ENCODE measurements at regions not wholly inside any gene's neighbourhood (a gene's known extent, or its start where the extent isn't known, plus 50 kb on each side); places are given as distances from the start of the nearest gene placed in this dataset.
A peak's percentile ranks its signal among the peaks of the same experiment; 100 is the strongest.
"Not testable (repeated sequence)": the region's sequence is repeated elsewhere in the genome, so short reads cannot be mapped to it uniquely, and the experiment has no call there.

DNA sequence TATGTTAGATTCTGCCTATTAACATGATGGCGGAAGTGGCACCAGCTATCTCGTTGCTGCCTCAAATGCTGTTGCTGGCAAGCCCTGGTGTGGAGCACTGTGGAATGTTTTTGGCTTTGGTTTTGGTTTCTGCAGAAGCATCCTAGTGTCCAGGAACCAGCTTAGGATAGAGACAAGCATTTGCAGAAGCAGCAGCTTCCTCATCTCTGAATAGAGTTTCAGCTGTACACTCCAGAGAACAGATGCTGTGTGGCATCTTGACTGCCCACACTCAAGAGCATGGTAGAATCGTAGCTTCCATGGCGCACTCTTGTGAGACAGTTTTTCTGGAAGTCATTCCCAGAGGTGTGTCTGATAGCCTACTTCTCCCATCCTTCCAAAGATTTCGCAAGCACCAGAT is 145.3 kb upstream of the RXFP2 start:
- Histone ChIP-seq H3K27ac (no peak overlapping the region), H3K27me3 (peaks cover 0 to 6% (median 0%) of the 10 kb centered on the region in 7 donors), H3K4me1 (peaks cover 0 to 7% (median 0%) of the 10 kb centered on the region in 9 donors), H3K4me3 (no peak overlapping the region), H3K9me3 (no peaks in the 10 kb centered on the region), H3K36me3 (no peaks in the 10 kb centered on the region)
- WGBS, 2 donors: 88 to 90% methylated on average over 5 of the region's 5 CpGs
- ATAC-seq (no peak), DNase-seq (no peak)
- TF ChIP-seq, protein P1, sequence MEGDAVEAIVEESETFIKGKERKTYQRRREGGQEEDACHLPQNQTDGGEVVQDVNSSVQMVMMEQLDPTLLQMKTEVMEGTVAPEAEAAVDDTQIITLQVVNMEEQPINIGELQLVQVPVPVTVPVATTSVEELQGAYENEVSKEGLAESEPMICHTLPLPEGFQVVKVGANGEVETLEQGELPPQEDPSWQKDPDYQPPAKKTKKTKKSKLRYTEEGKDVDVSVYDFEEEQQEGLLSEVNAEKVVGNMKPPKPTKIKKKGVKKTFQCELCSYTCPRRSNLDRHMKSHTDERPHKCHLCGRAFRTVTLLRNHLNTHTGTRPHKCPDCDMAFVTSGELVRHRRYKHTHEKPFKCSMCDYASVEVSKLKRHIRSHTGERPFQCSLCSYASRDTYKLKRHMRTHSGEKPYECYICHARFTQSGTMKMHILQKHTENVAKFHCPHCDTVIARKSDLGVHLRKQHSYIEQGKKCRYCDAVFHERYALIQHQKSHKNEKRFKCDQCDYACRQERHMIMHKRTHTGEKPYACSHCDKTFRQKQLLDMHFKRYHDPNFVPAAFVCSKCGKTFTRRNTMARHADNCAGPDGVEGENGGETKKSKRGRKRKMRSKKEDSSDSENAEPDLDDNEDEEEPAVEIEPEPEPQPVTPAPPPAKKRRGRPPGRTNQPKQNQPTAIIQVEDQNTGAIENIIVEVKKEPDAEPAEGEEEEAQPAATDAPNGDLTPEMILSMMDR (IDR thresholded peaks at IDR 0.05): no peak
- intact Hi-C loops (cut with DNase I): no loop called here

GRCh38 chr13:31595563-31595962 is 143.8 kb upstream of the RXFP2 start:
- intact Hi-C loops (cut with DNase I): no loop called here
- Histone ChIP-seq H3K27ac (no peak overlapping the region), H3K4me1 (peaks cover 0 to 7% (median 0%) of the 10 kb centered on the region in 9 donors), H3K9me3 (no peaks in the 10 kb centered on the region), H3K27me3 (peaks cover 0 to 6% (median 0%) of the 10 kb centered on the region in 7 donors), H3K36me3 (no peaks in the 10 kb centered on the region), H3K4me3 (no peak overlapping the region)
- WGBS, 2 donors: 47 to 72% methylated on average over 2 of the region's 2 CpGs
- TF ChIP-seq, protein P1 (IDR thresholded peaks at IDR 0.05): no peak
- DNase-seq (peak in 1 of 2 donors; percentile 7), ATAC-seq (peak in 2 of 8 donors; percentile 48 to 65)

GRCh38 chr13:31598990-31599389 is 140.3 kb upstream of the RXFP2 start:
- TF ChIP-seq, protein P1 (IDR thresholded peaks at IDR 0.05): no peak
- no peaks in the 10 kb centered on the region for H3K27me3 ChIP-seq
- H3K9me3 ChIP-seq: no peaks in the 10 kb centered on the region
- H3K4me3 ChIP-seq: no peak overlapping the region
- ATAC-seq (no peak), DNase-seq (no peak)
- H3K4me1 ChIP-seq: peaks cover 0 to 7% (median 0%) of the 10 kb centered on the region in 9 donors
- no peaks in the 10 kb centered on the region for H3K36me3 ChIP-seq
- 94 to 95% methylated on average over 3 of the region's 3 CpGs for WGBS, 2 donors
- H3K27ac ChIP-seq: no peak overlapping the region
- intact Hi-C loops (cut with DNase I): no loop called here

DNA sequence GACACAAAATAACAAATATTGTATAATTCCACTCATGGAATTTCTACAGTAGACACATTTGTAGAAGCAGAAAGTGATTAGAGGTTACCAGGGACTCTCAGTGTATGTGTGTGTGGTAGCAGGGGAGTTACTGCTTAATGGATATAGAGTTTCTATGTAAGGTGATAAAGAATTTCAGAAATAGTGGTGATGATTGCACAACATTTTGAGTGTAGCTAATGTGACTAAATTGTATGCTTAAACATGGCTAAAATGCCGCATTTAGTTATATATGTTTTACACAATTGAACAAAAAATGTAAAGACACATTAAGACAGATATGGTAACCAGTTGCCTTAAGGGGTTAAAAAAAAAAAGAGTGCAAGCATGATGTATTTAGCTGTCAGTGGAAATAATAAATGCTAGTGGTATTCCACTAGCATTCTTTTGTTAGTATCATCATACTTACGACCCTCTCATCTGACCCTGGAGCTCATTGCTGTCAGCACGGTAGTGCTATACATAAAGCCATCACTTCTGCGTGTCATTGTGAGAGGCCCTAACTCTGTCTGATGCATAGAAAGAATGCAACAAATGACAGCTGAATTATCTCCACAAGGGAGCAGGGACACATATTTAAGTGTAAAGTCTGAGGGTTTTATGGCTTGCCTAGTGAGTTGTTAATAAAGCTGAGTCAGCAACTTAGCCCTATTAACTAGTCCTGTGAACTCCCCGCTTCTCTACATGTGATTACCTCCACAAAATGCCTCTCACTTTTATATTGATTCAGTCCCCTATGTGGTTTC is 134.1 kb upstream of the RXFP2 start:
- intact Hi-C loops (cut with DNase I): no loop called here
- no peak overlapping the region for H3K4me3 ChIP-seq
- H3K36me3 ChIP-seq: no peaks in the 10 kb centered on the region
- H3K4me1 ChIP-seq: no peaks in the 10 kb centered on the region
- 72 to 74% methylated on average over 5 of the region's 5 CpGs for WGBS, 2 donors
- TF ChIP-seq, protein P1 (IDR thresholded peaks at IDR 0.05): no peak
- DNase-seq: no peak
- no peak for ATAC-seq
- H3K27ac ChIP-seq: no peak overlapping the region
- no peaks in the 10 kb centered on the region for H3K27me3 ChIP-seq
- H3K9me3 ChIP-seq: no peaks in the 10 kb centered on the region

GRCh38 chr13:31607531-31607930 is 131.8 kb upstream of the RXFP2 start:
- H3K9me3 ChIP-seq; DNase-seq; H3K27me3 ChIP-seq; H3K36me3 ChIP-seq; H3K4me1 ChIP-seq; intact Hi-C loops (cut with DNase I); H3K27ac ChIP-seq; ATAC-seq; H3K4me3 ChIP-seq: not testable (repeated sequence)
- 90% methylated on average over 7 of the region's 7 CpGs for WGBS, 2 donors

DNA sequence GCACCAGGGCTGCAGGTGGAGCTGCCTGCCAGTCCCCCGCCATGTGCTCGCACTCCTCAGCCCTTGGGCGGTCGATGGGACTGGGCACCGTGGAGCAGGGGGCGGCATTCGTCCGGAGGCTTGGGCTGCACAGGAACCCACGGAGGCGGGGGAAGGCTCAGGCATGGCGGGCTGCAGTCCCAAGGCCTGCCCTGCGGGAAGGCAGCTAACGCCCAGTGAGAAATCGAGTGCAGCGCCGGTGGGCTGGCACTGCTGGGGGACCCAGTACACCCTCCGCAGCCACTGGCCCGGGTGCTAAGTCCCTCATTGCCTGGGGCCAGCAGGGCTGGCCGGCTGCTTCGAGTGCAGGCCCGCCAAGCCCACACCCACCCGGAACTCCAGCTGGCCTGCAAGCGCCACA is 130.5 kb upstream of the RXFP2 start:
- H3K27me3 ChIP-seq; intact Hi-C loops (cut with DNase I); H3K4me1 ChIP-seq; ATAC-seq; H3K36me3 ChIP-seq; H3K4me3 ChIP-seq; H3K27ac ChIP-seq; DNase-seq: not testable (repeated sequence)
- WGBS, 2 donors: 87 to 97% methylated on average over 18 to 23 of the region's 23 CpGs
- peaks cover 0 to 10% (median 3%) of the 10 kb centered on the region in 11 donors for H3K9me3 ChIP-seq
